ENCODE measurements at regions not wholly inside any gene's neighbourhood (a gene's known extent, or its start where the extent isn't known, plus 50 kb on each side); places are given as distances from the start of the nearest gene placed in this dataset.

GRCh38 chr3:148309390-148310035, 388.2 kb upstream of the AGTR1 start:
- no peaks in the 10 kb centered on the region for H3K27me3 ChIP-seq (ENCODE audit: control insufficient read depth, insufficient read depth, low read length)
- H3K36me3 ChIP-seq (ENCODE audit: control insufficient read depth, insufficient read depth, low read length) = no peaks in the 10 kb centered on the region
- no peak for FAIRE-seq
- TF ChIP-seq CTCF (IDR thresholded peaks at IDR 0.05; ENCODE audit: insufficient read depth, low read length, severe bottlenecking) = peak; percentile 70
- H3K4me3 ChIP-seq (ENCODE audit: low read depth, low read length) = no peak overlapping the region
- peak; percentile 36 for DNase-seq (ENCODE audit: low read depth)

GRCh38 chr3:148315756-148316155, 381.9 kb upstream of the AGTR1 start:
- Histone ChIP-seq H3K27me3 (ENCODE audit: control insufficient read depth, insufficient read depth, low read length) (no peaks in the 10 kb centered on the region), H3K4me3 (ENCODE audit: low read depth, low read length) (no peak overlapping the region), H3K36me3 (ENCODE audit: control insufficient read depth, insufficient read depth, low read length) (no peaks in the 10 kb centered on the region)
- TF ChIP-seq CTCF (IDR thresholded peaks at IDR 0.05; ENCODE audit: insufficient read depth, low read length, severe bottlenecking) = no peak
- peak; percentile 65 for DNase-seq (ENCODE audit: low read depth)
- no peak for FAIRE-seq

- H3K27me3 ChIP-seq (ENCODE audit: control insufficient read depth, insufficient read depth, low read length) = no peaks in the 10 kb centered on the region
- H3K4me3 ChIP-seq (ENCODE audit: low read depth, low read length) = no peak overlapping the region
- DNase-seq (ENCODE audit: low read depth) = no peak
- TF ChIP-seq CTCF (IDR thresholded peaks at IDR 0.05; ENCODE audit: insufficient read depth, low read length, severe bottlenecking) = no peak
- FAIRE-seq = no peak
- H3K36me3 ChIP-seq (ENCODE audit: control insufficient read depth, insufficient read depth, low read length) = no peaks in the 10 kb centered on the region
Observed at GRCh38 chr3:148318240-148318639, 379.5 kb upstream of the AGTR1 start.

- TF ChIP-seq CTCF (IDR thresholded peaks at IDR 0.05; ENCODE audit: insufficient read depth, low read length, severe bottlenecking) = no peak
- no peaks in the 10 kb centered on the region for H3K27me3 ChIP-seq (ENCODE audit: control insufficient read depth, insufficient read depth, low read length)
- no peaks in the 10 kb centered on the region for H3K36me3 ChIP-seq (ENCODE audit: control insufficient read depth, insufficient read depth, low read length)
- no peak for FAIRE-seq
- no peak overlapping the region for H3K4me3 ChIP-seq (ENCODE audit: low read depth, low read length)
- peak; percentile 88 for DNase-seq (ENCODE audit: low read depth)
Observed at GRCh38 chr3:148319161-148319915, 378.4 kb upstream of the AGTR1 start.

GRCh38 chr3:148319960-148320359, 377.7 kb upstream of the AGTR1 start:
- no peaks in the 10 kb centered on the region for H3K27me3 ChIP-seq (ENCODE audit: control insufficient read depth, insufficient read depth, low read length)
- DNase-seq (ENCODE audit: low read depth) (no peak), FAIRE-seq (no peak)
- no peak overlapping the region for H3K4me3 ChIP-seq (ENCODE audit: low read depth, low read length)
- TF ChIP-seq CTCF (IDR thresholded peaks at IDR 0.05; ENCODE audit: insufficient read depth, low read length, severe bottlenecking) = no peak
- no peaks in the 10 kb centered on the region for H3K36me3 ChIP-seq (ENCODE audit: control insufficient read depth, insufficient read depth, low read length)
